COR-L47 (cell line): ENCODE measurements at regions not wholly inside any gene's neighbourhood (a gene's known extent, or its start where the extent isn't known, plus 50 kb on each side); places are given as distances from the start of the nearest gene placed in this dataset.

Experiments
- DNase-seq: peaks from one replicate; lab custom pipeline; 2025; lab: John Stamatoyannopoulos, UW

DNA sequence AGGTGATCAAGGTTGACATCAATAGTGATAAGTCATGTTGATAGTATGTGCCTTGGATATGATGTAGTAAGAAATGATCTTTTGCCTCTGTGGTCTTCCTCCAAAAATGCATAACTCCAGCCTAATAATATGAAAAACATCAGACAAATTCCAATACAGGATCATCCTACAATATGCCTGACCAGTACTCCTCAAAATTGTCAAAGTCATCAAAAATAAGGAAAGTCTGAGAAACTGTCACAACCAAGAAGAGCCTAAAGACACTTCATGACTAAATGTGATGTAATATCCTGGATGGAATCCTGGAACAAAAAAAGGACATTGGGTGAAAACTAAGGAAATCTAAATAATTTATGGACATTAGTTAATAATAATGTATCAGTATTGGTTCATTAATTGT, 50.3 kb upstream of the LCORL start:
- no peak for DNase-seq
